Left renal cortex interstitium (tissue), 4 donors: ENCODE measurements at regions not wholly inside any gene's neighbourhood (a gene's known extent, or its start where the extent isn't known, plus 50 kb on each side); places are given as distances from the start of the nearest gene placed in this dataset.
A peak's percentile ranks its signal among the peaks of the same experiment; 100 is the strongest.

Experiments
- DNase-seq, 4 donors: peaks; one replicate each; pipeline ENCODE4 v3.0.0-alpha.2; 2013; ENCODE audit warnings: low read depth in 4 of 4, low spot score in 2 of 4, missing footprints in 1 of 4

GRCh38 chr2:239609607-239610310, 208.9 kb upstream of the HDAC4 start:
- DNase-seq, result no peak

- no peak for DNase-seq
Measured at GRCh38 chr2:239609162-239609561, 208.3 kb upstream of the HDAC4 start.

- no peak for DNase-seq
Measured at GRCh38 chr2:239608723-239609122, 207.9 kb upstream of the HDAC4 start.

- DNase-seq, result no peak
Measured at GRCh38 chr2:239608260-239608659, 207.4 kb upstream of the HDAC4 start.

- DNase-seq, result peak in 2 of 4 donors; percentile 15 to 16
Measured at GRCh38 chr2:239607517-239608191, 206.8 kb upstream of the HDAC4 start.

- no peak for DNase-seq
Measured at GRCh38 chr2:239606741-239607516, 206.1 kb upstream of the HDAC4 start.

- no peak for DNase-seq
Measured at GRCh38 chr2:239605976-239606375, 205.2 kb upstream of the HDAC4 start.

- DNase-seq, result no peak
Measured at GRCh38 chr2:239605409-239605808, 204.6 kb upstream of the HDAC4 start.

- DNase-seq, result no peak
Measured at GRCh38 chr2:239604861-239605260, 204.0 kb upstream of the HDAC4 start.

- no peak for DNase-seq
Measured at GRCh38 chr2:239603411-239604356, 202.9 kb upstream of the HDAC4 start.

- no peak for DNase-seq
Measured at GRCh38 chr2:239602290-239603282, 201.8 kb upstream of the HDAC4 start.

GRCh38 chr2:239601880-239602279, 201.1 kb upstream of the HDAC4 start:
- DNase-seq, result no peak

- DNase-seq, result no peak
Measured at GRCh38 chr2:239601201-239601851, 200.5 kb upstream of the HDAC4 start.

GRCh38 chr2:239600650-239601049, 199.8 kb upstream of the HDAC4 start:
- DNase-seq, result no peak

- DNase-seq, result no peak
Measured at GRCh38 chr2:239600001-239600593, 199.3 kb upstream of the HDAC4 start.

GRCh38 chr2:239599299-239599698, 198.5 kb upstream of the HDAC4 start:
- no peak for DNase-seq

- DNase-seq, result no peak
Measured at GRCh38 chr2:239598732-239599090, 197.9 kb upstream of the HDAC4 start.

- no peak for DNase-seq
Measured at GRCh38 chr2:239598011-239598731, 197.4 kb upstream of the HDAC4 start.
